DND-41 (cell line): ENCODE measurements at regions not wholly inside any gene's neighbourhood (a gene's known extent, or its start where the extent isn't known, plus 50 kb on each side); places are given as distances from the start of the nearest gene placed in this dataset.

ENCODE experiments used
- ATAC-seq: fragments of 200-7000 bp; cut with Tn5 transposase; 3 replicates; pipeline ENCODE4 v1.9.1; 2021; ENCODE audit warnings: low read depth; ENCODE audit not compliant: insufficient read depth
- DNase-seq: peaks from one replicate; pipeline ENCODE4 v3.0.0-alpha.2; 2020
- H2AFZ ChIP-seq: 2 replicates; pipeline ENCODE4 v1.6.0; 2012; ENCODE audit warnings: low read depth, low read length
- H3K27ac ChIP-seq: 2 replicates; pipeline ENCODE4 v1.5.1; 2012; ENCODE audit warnings: low read length, inconsistent platforms
- H3K27me3 ChIP-seq: fragments of 200-600 bp; sonication (generic); 2 replicates; pipeline ENCODE4 v1.6.0; 2012; ENCODE audit warnings: low read length, mild to moderate bottlenecking, inconsistent platforms; ENCODE audit not compliant: insufficient read depth, poor library complexity
- H3K36me3 ChIP-seq: 2 replicates; pipeline ENCODE4 v1.5.1; 2012; ENCODE audit warnings: low read length, inconsistent platforms; ENCODE audit not compliant: insufficient read depth
- H3K4me1 ChIP-seq: 2 replicates; pipeline ENCODE4 v1.5.1; 2012; ENCODE audit warnings: mild to moderate bottlenecking, low read length; ENCODE audit not compliant: insufficient read depth
- H3K4me2 ChIP-seq: 2 replicates; pipeline ENCODE4 v1.6.0; 2012; ENCODE audit warnings: mild to moderate bottlenecking, moderate library complexity, low read length, inconsistent platforms; ENCODE audit not compliant: insufficient read depth
- H3K4me3 ChIP-seq, 2 experiments: fragments of 200-600 bp in 1 of 2; shearing (Covaris generic) in 1 of 2; 2 replicates each; pipeline ENCODE4 v1.5.1; 2012 to 2016; ENCODE audit warnings: inconsistent platforms in 2 of 2, low read length in 2 of 2, mild to moderate bottlenecking in 2 of 2, low read depth in 1 of 2, moderate library complexity in 1 of 2
- H3K79me2 ChIP-seq: 2 replicates; pipeline ENCODE4 v1.6.0; 2012; ENCODE audit warnings: low read length, inconsistent platforms; ENCODE audit not compliant: insufficient read depth
- H3K9ac ChIP-seq: 2 replicates; pipeline ENCODE4 v1.6.0; 2012; ENCODE audit warnings: low read depth, mild to moderate bottlenecking, inconsistent platforms, low read length, moderate library complexity
- H3K9me3 ChIP-seq: 2 replicates; pipeline ENCODE4 v1.5.1; 2012; ENCODE audit warnings: low read length, moderate library complexity, mild to moderate bottlenecking, inconsistent platforms; ENCODE audit not compliant: insufficient read depth, severe bottlenecking
- H4K20me1 ChIP-seq: 2 replicates; pipeline ENCODE4 v1.6.0; 2012; ENCODE audit warnings: low read length; ENCODE audit not compliant: insufficient read depth
- EZH2 ChIP-seq: IDR thresholded peaks from 3 replicates; pipeline ENCODE4 v1.6.1; 2012; ENCODE audit warnings: borderline replicate concordance, low read depth, mild to moderate bottlenecking, moderate library complexity, low read length, inconsistent platforms; ENCODE audit not compliant: severe bottlenecking
- TF ChIP-seq, protein P1 (sequence below): IDR thresholded peaks from 2 replicates; pipeline ENCODE4 v1.5.1; 2012; ENCODE audit warnings: borderline replicate concordance, low read length, moderate library complexity, mild to moderate bottlenecking; ENCODE audit not compliant: poor library complexity, severe bottlenecking; ENCODE audit errors: extremely low read depth

DNA sequence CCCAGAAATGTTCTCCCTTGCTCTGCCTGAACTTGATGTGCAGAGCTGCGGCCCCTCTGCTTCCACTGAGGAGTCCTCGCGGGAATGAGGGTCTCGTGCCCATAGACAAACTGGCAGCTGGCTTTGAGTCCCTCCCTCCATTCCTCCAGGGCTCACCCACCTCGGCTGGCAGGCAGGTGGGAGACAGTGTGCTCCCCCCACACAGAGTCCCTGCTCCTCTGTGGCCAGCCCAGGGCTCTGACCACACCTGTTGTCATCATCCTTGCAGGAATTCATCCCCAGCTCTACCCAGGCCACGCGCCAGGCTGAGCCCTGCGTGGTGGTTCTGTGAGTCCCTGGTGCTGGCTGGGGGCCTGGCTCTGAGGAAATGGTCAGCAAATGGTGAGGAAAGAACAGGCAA, 521.9 kb downstream of the TBC1D22A start:
- H3K79me2 ChIP-seq, result no peaks in the 10 kb centered on the region
- H3K4me2 ChIP-seq, result no peak overlapping the region
- no peaks in the 10 kb centered on the region; the same call in 1 of the 2 replicates for H4K20me1 ChIP-seq
- TF ChIP-seq, protein P1, sequence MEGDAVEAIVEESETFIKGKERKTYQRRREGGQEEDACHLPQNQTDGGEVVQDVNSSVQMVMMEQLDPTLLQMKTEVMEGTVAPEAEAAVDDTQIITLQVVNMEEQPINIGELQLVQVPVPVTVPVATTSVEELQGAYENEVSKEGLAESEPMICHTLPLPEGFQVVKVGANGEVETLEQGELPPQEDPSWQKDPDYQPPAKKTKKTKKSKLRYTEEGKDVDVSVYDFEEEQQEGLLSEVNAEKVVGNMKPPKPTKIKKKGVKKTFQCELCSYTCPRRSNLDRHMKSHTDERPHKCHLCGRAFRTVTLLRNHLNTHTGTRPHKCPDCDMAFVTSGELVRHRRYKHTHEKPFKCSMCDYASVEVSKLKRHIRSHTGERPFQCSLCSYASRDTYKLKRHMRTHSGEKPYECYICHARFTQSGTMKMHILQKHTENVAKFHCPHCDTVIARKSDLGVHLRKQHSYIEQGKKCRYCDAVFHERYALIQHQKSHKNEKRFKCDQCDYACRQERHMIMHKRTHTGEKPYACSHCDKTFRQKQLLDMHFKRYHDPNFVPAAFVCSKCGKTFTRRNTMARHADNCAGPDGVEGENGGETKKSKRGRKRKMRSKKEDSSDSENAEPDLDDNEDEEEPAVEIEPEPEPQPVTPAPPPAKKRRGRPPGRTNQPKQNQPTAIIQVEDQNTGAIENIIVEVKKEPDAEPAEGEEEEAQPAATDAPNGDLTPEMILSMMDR, result no peak
- TF ChIP-seq EZH2, result no peak
- H3K36me3 ChIP-seq, result no peaks in the 10 kb centered on the region
- ATAC-seq (no peak), DNase-seq (no peak)
- no peak overlapping the region for H3K9ac ChIP-seq
- no peak overlapping the region for H2AFZ ChIP-seq
- no peaks in the 10 kb centered on the region for H3K4me1 ChIP-seq
- H3K27me3 ChIP-seq, result peaks cover 16% of the 10 kb centered on the region
- no peak overlapping the region for H3K27ac ChIP-seq
- no peaks in the 10 kb centered on the region for H3K9me3 ChIP-seq
- no peak overlapping the region for H3K4me3 ChIP-seq

DNA sequence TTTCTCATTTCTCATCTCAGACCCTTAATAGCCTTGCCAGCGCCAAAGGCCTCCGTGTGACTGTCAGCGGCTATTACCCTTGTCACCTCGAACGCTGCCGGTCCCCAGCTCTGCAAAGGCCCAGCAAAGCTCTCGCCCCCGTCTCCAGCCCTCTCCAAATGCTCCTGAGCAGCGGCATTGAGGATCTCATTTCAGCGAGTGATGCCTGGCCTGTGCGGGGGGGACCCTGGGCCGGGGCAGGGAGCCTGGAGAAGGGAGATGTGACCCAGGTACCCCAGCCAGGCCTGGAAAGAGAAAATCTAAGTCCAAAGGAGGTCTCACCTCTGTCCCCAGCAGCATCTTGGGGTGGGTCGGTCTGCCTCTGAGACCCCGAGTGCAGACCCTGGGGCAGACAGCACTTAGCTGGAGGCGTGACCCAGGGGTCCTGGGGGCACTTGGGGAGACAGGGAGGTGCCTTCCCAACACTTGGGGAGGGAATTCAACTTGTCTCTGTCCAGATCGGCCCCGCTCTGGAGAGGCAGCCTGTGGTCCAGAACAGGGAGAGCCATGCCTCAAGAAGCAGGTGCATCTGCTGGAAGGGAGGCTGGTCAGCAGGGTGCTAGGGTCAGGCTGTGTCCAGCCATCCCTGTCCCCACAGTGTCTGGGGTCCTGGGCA, 521.3 kb downstream of the TBC1D22A start:
- Histone ChIP-seq H3K4me1 (no peaks in the 10 kb centered on the region), H3K27ac (no peak overlapping the region), H3K36me3 (no peaks in the 10 kb centered on the region), H3K4me3 (no peak overlapping the region), H2AFZ (no peak overlapping the region), H3K27me3 (peaks cover 16% of the 10 kb centered on the region), H4K20me1 (no peaks in the 10 kb centered on the region; the same call in 1 of the 2 replicates), H3K79me2 (no peaks in the 10 kb centered on the region), H3K9me3 (no peaks in the 10 kb centered on the region), H3K9ac (no peak overlapping the region), H3K4me2 (no peak overlapping the region)
- TF ChIP-seq EZH2, result no peak
- TF ChIP-seq, protein P1, result no peak
- ATAC-seq (no peak), DNase-seq (no peak)

DNA sequence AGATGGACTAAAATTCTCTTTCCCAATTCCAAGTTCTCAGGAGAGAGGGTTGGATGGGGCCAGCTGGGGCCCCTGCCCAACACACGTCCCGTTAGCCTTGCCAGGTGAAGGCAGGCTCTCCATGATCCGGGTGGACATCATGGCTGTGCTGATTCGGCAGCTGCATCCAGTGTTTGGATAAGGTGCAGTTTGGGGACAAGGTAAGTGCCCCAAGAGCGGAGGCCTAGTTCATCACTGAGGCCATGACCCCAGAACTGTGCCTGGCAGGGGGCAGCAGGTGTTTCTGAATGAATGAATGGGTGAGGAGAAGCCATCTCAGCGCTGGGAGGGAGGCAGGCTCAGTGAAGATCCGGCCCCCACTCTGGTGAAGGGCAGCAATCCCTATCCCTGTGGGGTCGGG, 520.4 kb downstream of the TBC1D22A start:
- Histone ChIP-seq H3K9ac (no peak overlapping the region), H3K27ac (no peak overlapping the region), H3K4me3 (no peak overlapping the region), H3K4me1 (no peaks in the 10 kb centered on the region), H3K4me2 (no peak overlapping the region), H3K9me3 (no peaks in the 10 kb centered on the region), H4K20me1 (no peaks in the 10 kb centered on the region; the same call in 1 of the 2 replicates), H2AFZ (no peak overlapping the region), H3K36me3 (no peaks in the 10 kb centered on the region), H3K79me2 (no peaks in the 10 kb centered on the region), H3K27me3 (peaks cover 18% of the 10 kb centered on the region)
- DNase-seq (no peak), ATAC-seq (no peak)
- TF ChIP-seq, protein P1, result no peak
- TF ChIP-seq EZH2, result no peak

DNA sequence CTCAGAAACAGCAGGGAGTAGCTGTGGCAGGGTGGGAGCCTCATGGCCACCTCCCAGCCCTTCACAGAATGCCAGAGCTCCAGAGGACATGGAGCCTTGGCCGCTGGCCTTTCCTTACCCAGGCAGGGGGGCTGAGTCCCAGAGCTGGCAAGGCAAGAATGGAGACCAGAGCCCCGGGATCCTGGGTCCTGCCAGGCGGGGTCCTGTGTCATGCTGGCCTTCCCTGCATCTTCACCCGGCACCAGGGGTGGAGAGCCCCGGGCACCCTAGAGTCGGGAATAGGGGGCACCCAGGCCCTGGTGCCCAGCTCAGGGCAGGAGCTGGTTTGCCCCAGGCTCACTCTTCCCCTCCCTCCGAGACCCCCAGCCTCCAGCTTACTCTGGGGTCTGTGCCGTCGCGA, 519.9 kb downstream of the TBC1D22A start:
- H3K4me1 ChIP-seq, result no peaks in the 10 kb centered on the region
- H3K36me3 ChIP-seq, result no peaks in the 10 kb centered on the region
- no peaks in the 10 kb centered on the region for H3K79me2 ChIP-seq
- H3K27ac ChIP-seq, result no peak overlapping the region
- H2AFZ ChIP-seq, result no peak overlapping the region
- DNase-seq (no peak), ATAC-seq (no peak)
- TF ChIP-seq EZH2, result no peak
- TF ChIP-seq, protein P1, result no peak
- H3K9ac ChIP-seq, result no peak overlapping the region
- H3K9me3 ChIP-seq, result no peaks in the 10 kb centered on the region
- H3K27me3 ChIP-seq, result peaks cover 18% of the 10 kb centered on the region
- no peak overlapping the region for H3K4me2 ChIP-seq
- H3K4me3 ChIP-seq, result no peak overlapping the region
- H4K20me1 ChIP-seq, result no peaks in the 10 kb centered on the region; the same call in 1 of the 2 replicates
